CD4-positive, alpha-beta memory T cell (primary cell): ENCODE measurements at regions not wholly inside any gene's neighbourhood (a gene's known extent, or its start where the extent isn't known, plus 50 kb on each side); places are given as distances from the start of the nearest gene placed in this dataset.

Source experiments
- CTCF ChIA-PET: fragments of 350-600 bp; sonication (Branson Sonifier 250); formaldehyde crosslinking; loops from one replicate; lab custom pipeline; 2021; ENCODE audit warnings: inconsistent platforms; ENCODE audit not compliant: partially characterized antibody; lab: Charles Lee
- POLR2A ChIA-PET: fragments of 350-600 bp; sonication (Branson Sonifier 250); formaldehyde crosslinking; loops from one replicate; lab custom pipeline; 2021; ENCODE audit not compliant: partially characterized antibody; lab: Charles Lee
- DNase-seq, 5 donors: peaks; one replicate each; pipeline versions ENCODE4 v3.0.0 to v3.0.0-alpha.2; 2020 to 2022; ENCODE audit warnings: mixed read lengths in 1 of 5
- H3K27ac ChIP-seq: one replicate; pipeline ENCODE4 v1.7.0; 2013; ENCODE audit warnings: low read depth, low read length
- H3K27me3 ChIP-seq: 2 replicates; pipeline ENCODE4 v1.7.0; 2013; ENCODE audit warnings: mild to moderate bottlenecking, low read length, moderate library complexity; ENCODE audit not compliant: insufficient read depth
- H3K36me3 ChIP-seq: 2 replicates; pipeline ENCODE4 v1.7.0; 2013; ENCODE audit warnings: mild to moderate bottlenecking, low read length, moderate library complexity; ENCODE audit not compliant: insufficient read depth
- H3K4me1 ChIP-seq: 2 replicates; pipeline ENCODE4 v1.7.0; 2013; ENCODE audit warnings: mild to moderate bottlenecking, low read length, moderate library complexity; ENCODE audit not compliant: insufficient read depth
- H3K4me3 ChIP-seq, 2 donors: one replicate each; pipeline ENCODE4 v1.7.0; 2013; ENCODE audit warnings: low read length in 2 of 2, mild to moderate bottlenecking in 1 of 2
- H3K9me3 ChIP-seq, 2 donors: one replicate each; pipeline ENCODE4 v1.7.0; 2013; ENCODE audit warnings: low read length in 2 of 2, control low read depth in 1 of 2; ENCODE audit not compliant: control insufficient read depth in 1 of 2
- H3K27ac Mint-ChIP-seq, 7 donors: one replicate each; pipeline ENCODE4 v1.8.0; 2020 to 2021; ENCODE audit warnings: mixed read lengths in 7 of 7, mild to moderate bottlenecking in 6 of 7, inconsistent platforms in 3 of 7, moderate library complexity in 3 of 7
- H3K27me3 Mint-ChIP-seq, 2 donors: one replicate each; pipeline ENCODE4 v1.8.0; 2020 to 2021; ENCODE audit warnings: mixed read lengths in 2 of 2
- H3K36me3 Mint-ChIP-seq, 2 donors: one replicate each; pipeline ENCODE4 v1.8.0; 2020 to 2021; ENCODE audit warnings: mixed read lengths in 2 of 2, inconsistent platforms in 1 of 2, mild to moderate bottlenecking in 1 of 2
- H3K4me1 Mint-ChIP-seq, 4 donors: one replicate each; pipeline ENCODE4 v1.8.0; 2020 to 2021; ENCODE audit warnings: mixed read lengths in 4 of 4, mild to moderate bottlenecking in 1 of 4
- H3K4me3 Mint-ChIP-seq, 8 donors: one replicate each; pipeline ENCODE4 v1.8.0; 2020 to 2021; ENCODE audit warnings: mixed read lengths in 8 of 8, mild to moderate bottlenecking in 7 of 8, moderate library complexity in 6 of 8, inconsistent platforms in 3 of 8
- H3K9me3 Mint-ChIP-seq, 8 donors: one replicate each; pipeline ENCODE4 v1.8.0; 2020 to 2021; ENCODE audit warnings: mixed read lengths in 8 of 8, mild to moderate bottlenecking in 5 of 8, inconsistent platforms in 3 of 8, moderate library complexity in 1 of 8
- intact Hi-C: fragments of 100-400 bp; cut with micrococcal nuclease; formaldehyde crosslinking; loops from one replicate; pipeline ENCODE4 v1.15.1; 2023

DNA sequence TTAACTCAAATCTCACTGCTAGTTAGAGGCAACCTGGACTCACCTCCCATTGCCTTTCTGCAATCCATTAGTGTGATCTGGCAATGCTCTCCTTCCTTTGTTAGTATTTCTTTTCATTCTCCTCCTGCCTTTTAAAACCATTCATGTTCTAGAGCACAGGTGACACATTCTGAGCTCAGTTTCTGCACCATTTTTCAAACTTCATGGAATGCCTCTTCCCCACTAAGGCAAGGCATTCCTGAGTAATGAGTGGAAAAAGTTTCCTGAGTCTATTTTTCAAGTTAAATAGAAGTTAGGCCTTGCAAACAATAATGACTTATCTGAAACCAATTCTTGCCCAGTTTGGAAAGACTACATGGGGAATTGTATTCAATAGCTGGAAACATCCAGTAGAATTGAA lies 1001.8 kb downstream of the BCL11B start:
- Mint-ChIP-seq H3K4me1 (peaks cover 3 to 15% (median 10%) of the 10 kb centered on the region in 4 donors), H3K9me3 (peaks cover 0 to 27% (median 19%) of the 10 kb centered on the region in 8 donors), H3K4me3 (no peak overlapping the region), H3K27me3 (peaks cover 0 to 1% of the 10 kb centered on the region in 2 donors), H3K36me3 (peaks cover 5 to 7% of the 10 kb centered on the region in 2 donors), H3K27ac (peak overlapping the region in 1 of 7 donors; percentile 30)
- CTCF ChIA-PET: no interaction called here
- Histone ChIP-seq H3K36me3 (no peaks in the 10 kb centered on the region), H3K4me1 (no peaks in the 10 kb centered on the region), H3K27me3 (no peaks in the 10 kb centered on the region), H3K9me3 (peaks cover 0 to 10% of the 10 kb centered on the region in 2 donors), H3K27ac (no peak overlapping the region), H3K4me3 (no peak overlapping the region)
- DNase-seq: no peak
- intact Hi-C loops: no loop called here
- POLR2A ChIA-PET: no interaction called here

DNA sequence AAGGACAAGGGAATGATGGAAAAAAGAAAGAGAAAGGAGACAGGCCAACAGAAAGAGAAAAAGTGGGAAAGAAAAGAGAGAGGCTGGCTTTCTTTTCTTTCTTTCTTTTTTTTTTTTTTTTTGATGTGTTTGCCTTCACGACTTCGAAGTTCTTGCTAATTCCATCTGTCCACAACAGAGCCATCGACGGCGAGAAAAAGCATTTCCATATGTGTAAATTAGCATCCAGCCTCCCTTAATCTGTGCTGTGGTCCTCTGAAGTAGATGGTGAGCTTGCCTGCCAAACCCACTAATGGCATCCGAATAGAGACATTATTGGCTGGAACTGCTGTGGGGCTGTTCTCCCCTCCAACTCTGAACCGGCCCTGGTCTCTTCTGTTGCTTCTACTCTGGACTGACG lies 997.4 kb downstream of the BCL11B start:
- Mint-ChIP-seq H3K4me3 (no peak overlapping the region), H3K4me1 (peaks cover 0 to 11% (median 3%) of the 10 kb centered on the region in 4 donors), H3K36me3 (peaks cover 5 to 7% of the 10 kb centered on the region in 2 donors), H3K27ac (peak overlapping the region in 1 of 7 donors; percentile 6), H3K9me3 (peaks cover 0 to 27% (median 19%) of the 10 kb centered on the region in 8 donors), H3K27me3 (no peaks in the 10 kb centered on the region)
- Histone ChIP-seq H3K4me1 (no peaks in the 10 kb centered on the region), H3K4me3 (no peak overlapping the region), H3K27ac (no peak overlapping the region), H3K27me3 (no peaks in the 10 kb centered on the region), H3K36me3 (no peaks in the 10 kb centered on the region), H3K9me3 (peaks cover 0 to 10% of the 10 kb centered on the region in 2 donors)
- POLR2A ChIA-PET: no interaction called here
- intact Hi-C loops: no loop called here
- CTCF ChIA-PET: no interaction called here
- DNase-seq: no peak

DNA sequence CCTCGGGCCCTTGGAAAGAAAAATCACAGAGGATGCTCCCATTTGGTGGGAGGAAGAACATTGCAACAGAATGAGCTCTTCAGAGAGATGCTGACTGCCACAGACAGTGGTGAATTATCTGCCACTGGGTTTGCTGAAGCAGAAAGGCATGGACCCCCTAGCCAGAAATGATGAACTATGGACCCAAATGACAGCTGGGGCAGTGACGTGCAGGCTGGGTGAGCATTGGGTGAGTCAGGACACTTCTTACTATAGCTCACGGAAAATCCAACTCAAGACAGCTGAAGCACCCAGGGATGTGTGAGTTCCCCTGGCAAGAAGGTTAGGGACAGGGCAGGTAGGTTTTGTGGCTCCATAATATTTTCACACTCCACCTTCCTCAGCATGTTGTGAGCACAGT lies 993.2 kb downstream of the BCL11B start:
- Mint-ChIP-seq H3K36me3 (no peaks in the 10 kb centered on the region), H3K9me3 (peaks cover 0 to 7% (median 3%) of the 10 kb centered on the region in 8 donors), H3K4me3 (no peak overlapping the region), H3K27me3 (no peaks in the 10 kb centered on the region), H3K27ac (peak overlapping the region in 1 of 7 donors; percentile 15), H3K4me1 (peaks cover 0 to 1% (median 0%) of the 10 kb centered on the region in 4 donors)
- intact Hi-C loops: no loop called here
- DNase-seq: no peak
- H3K9me3 ChIP-seq: no peaks in the 10 kb centered on the region
- no peaks in the 10 kb centered on the region for H3K27me3 ChIP-seq
- no peaks in the 10 kb centered on the region for H3K4me1 ChIP-seq
- H3K4me3 ChIP-seq: no peak overlapping the region
- no peaks in the 10 kb centered on the region for H3K36me3 ChIP-seq
- CTCF ChIA-PET: no interaction called here
- no peak overlapping the region for H3K27ac ChIP-seq
- POLR2A ChIA-PET: no interaction called here

DNA sequence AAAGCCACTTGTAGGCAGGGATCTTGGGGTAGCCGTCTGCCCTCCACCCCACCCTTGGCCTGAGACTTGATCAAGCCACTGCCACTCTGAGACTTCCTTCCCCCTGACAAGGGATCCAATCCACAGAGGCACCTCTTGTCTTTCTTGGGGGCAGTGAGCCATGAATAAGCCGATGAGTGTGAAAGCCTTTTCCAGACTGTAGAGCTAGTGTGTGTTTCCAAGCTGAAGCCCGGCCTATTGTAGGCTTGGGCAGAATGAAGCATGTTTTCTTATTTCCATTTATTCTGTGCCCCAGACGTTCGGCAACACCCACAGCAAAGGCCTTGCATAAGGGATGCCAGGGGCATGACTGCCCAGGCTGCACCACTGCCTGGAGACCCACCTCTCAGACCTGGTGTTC lies 991.6 kb downstream of the BCL11B start:
- no peaks in the 10 kb centered on the region for H3K36me3 Mint-ChIP-seq
- ChIA-PET CTCF (no interaction called here), POLR2A (no interaction called here)
- H3K27me3 ChIP-seq: no peaks in the 10 kb centered on the region
- no peaks in the 10 kb centered on the region for H3K4me1 ChIP-seq
- no peak overlapping the region for H3K27ac ChIP-seq
- H3K36me3 ChIP-seq: no peaks in the 10 kb centered on the region
- peaks cover 0 to 7% (median 4%) of the 10 kb centered on the region in 8 donors for H3K9me3 Mint-ChIP-seq
- DNase-seq: no peak
- no peaks in the 10 kb centered on the region for H3K9me3 ChIP-seq
- peaks cover 0 to 4% (median 2%) of the 10 kb centered on the region in 4 donors for H3K4me1 Mint-ChIP-seq
- intact Hi-C loops: no loop called here
- no peaks in the 10 kb centered on the region for H3K27me3 Mint-ChIP-seq
- no peak overlapping the region for H3K4me3 Mint-ChIP-seq
- H3K4me3 ChIP-seq: no peak overlapping the region
- H3K27ac Mint-ChIP-seq: no peak overlapping the region

DNA sequence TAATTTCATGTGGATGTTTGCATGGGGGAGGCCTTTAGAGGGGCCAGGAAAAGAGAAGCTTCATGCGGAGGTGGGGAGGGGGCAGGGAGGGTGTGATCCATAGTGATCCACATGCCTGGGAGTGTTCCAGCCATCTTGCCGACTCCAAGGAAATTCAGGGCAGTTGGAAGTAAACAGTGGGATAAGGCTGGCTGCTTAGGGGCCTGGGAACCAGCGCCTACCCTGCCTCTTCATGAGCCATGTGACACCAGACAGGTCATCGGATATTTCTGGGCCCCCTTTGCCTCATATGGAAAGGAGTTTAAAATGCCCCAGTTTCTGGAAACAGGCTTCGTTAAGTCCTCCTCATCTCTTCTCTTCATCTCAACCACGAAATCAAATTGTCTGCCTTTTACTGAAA lies 983.2 kb downstream of the BCL11B start:
- ChIA-PET POLR2A (interaction anchor here (0.7 kb wide), 1 partner anchor 175 kb away, joined by 4 read pairs; no protein-coding TSS in a partner anchor), CTCF (interaction anchor here (0.7 kb wide), 1 partner anchor 215 kb away, joined by 3 read pairs; no protein-coding TSS in a partner anchor)
- intact Hi-C loops: no loop called here
- no peaks in the 10 kb centered on the region for H3K4me1 ChIP-seq
- no peak overlapping the region for H3K4me3 ChIP-seq
- no peak overlapping the region for H3K27ac Mint-ChIP-seq
- H3K27ac ChIP-seq: no peak overlapping the region
- H3K36me3 ChIP-seq: no peaks in the 10 kb centered on the region
- no peak overlapping the region for H3K4me3 Mint-ChIP-seq
- H3K36me3 Mint-ChIP-seq: no peaks in the 10 kb centered on the region
- H3K9me3 ChIP-seq: no peaks in the 10 kb centered on the region
- peaks cover 0 to 10% (median 5%) of the 10 kb centered on the region in 4 donors for H3K4me1 Mint-ChIP-seq
- DNase-seq: no peak
- H3K27me3 Mint-ChIP-seq: no peaks in the 10 kb centered on the region
- H3K27me3 ChIP-seq: no peaks in the 10 kb centered on the region
- H3K9me3 Mint-ChIP-seq: peaks cover 0 to 5% (median 1%) of the 10 kb centered on the region in 8 donors

DNA sequence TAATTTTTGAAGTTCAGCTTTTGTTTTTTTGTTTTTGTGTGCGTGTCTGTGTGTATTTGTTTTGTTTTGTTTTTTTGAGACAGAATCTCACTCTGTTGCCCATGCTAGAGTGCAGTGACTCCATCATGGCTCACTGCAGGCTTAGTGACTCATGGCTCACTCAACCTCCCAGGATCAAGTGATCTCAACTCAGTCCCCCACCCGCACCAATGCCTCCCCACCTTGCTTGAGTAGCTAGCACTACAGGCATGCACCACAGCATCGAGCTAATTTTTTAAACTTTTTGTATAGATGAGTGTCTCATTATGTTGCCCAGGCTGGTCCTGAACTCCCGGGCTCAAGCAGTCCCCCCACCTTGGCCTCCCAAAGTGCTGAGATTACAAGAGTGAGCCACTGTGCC lies 981.4 kb downstream of the BCL11B start:
- ChIA-PET POLR2A (no interaction called here), CTCF (no interaction called here)
- Mint-ChIP-seq H3K27ac (peak overlapping the region in 1 of 7 donors; percentile 32), H3K4me3 (no peak overlapping the region), H3K27me3 (no peaks in the 10 kb centered on the region), H3K4me1 (peaks cover 0 to 6% (median 4%) of the 10 kb centered on the region in 4 donors), H3K36me3 (no peaks in the 10 kb centered on the region), H3K9me3 (peaks cover 0 to 3% (median 0%) of the 10 kb centered on the region in 8 donors)
- Histone ChIP-seq H3K27ac (no peak overlapping the region), H3K9me3 (no peaks in the 10 kb centered on the region), H3K36me3 (no peaks in the 10 kb centered on the region), H3K4me3 (no peak overlapping the region), H3K4me1 (no peaks in the 10 kb centered on the region), H3K27me3 (no peaks in the 10 kb centered on the region)
- no peak for DNase-seq
- intact Hi-C loops: no loop called here

DNA sequence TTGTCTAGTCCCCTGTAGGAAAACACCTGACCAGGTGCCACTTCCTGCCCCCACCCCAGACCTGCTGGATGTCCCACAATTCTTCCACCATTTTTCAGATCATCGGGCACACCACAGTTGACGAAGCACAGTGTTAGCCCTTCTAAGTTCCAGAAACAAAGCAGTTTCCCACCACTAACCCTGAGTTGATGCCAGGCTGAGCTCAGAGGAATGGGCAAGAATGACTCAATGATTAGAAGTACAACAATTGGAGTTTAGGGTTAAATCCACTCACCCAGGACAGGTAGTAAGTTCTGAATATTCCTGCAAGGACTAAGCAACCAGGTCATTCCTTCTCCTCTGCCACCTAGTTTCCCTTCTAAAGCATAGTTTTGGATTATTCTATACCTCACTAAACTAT lies 979.8 kb downstream of the BCL11B start:
- CTCF ChIA-PET: no interaction called here
- H3K27ac Mint-ChIP-seq: peak overlapping the region in 1 of 7 donors; percentile 15

More for the DNA sequence above, 979.8 kb downstream of the BCL11B start:
- Mint-ChIP-seq H3K9me3 (peaks cover 0 to 3% (median 0%) of the 10 kb centered on the region in 8 donors), H3K36me3 (no peaks in the 10 kb centered on the region), H3K4me1 (peaks cover 0 to 6% (median 3%) of the 10 kb centered on the region in 4 donors), H3K27me3 (no peaks in the 10 kb centered on the region), H3K4me3 (no peak overlapping the region)
- no peak overlapping the region for H3K27ac ChIP-seq
- H3K4me3 ChIP-seq: no peak overlapping the region
- no peaks in the 10 kb centered on the region for H3K27me3 ChIP-seq
- no peaks in the 10 kb centered on the region for H3K9me3 ChIP-seq
- intact Hi-C loops: no loop called here
- H3K36me3 ChIP-seq: no peaks in the 10 kb centered on the region
- DNase-seq: no peak
- POLR2A ChIA-PET: no interaction called here
- no peaks in the 10 kb centered on the region for H3K4me1 ChIP-seq
